Activated gamma-delta T cell treated with anti-CD3 and anti-CD28 coated beads, Interleukin-2, amount 50 U/mL, for 16 hours (primary cell): ENCODE measurements at regions not wholly inside any gene's neighbourhood (a gene's known extent, or its start where the extent isn't known, plus 50 kb on each side); places are given as distances from the start of the nearest gene placed in this dataset.

Source experiments
- DNase-seq: peaks from one replicate; pipeline ENCODE4 v3.0.0-alpha.2; 2020; ENCODE audit warnings: low read depth

DNA sequence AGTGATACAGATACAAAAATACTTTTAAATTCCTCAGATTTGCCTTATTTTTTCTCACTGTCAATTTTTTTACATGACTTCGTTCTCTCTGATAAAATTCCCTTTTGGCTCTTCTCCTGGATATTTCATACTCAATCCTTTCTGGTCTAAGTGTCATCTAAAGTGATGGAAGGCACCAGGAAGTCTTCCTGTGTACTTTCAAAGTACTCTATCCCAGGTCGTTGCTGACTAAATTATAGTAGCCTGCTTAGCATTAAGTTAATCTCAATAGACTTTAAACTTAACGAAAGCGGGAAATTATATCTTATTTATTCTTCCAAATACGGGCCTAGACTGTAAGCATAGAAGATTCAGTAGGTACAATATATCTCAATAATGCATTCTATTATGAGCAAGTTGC lies 67.8 kb downstream of the CASP12 start:
- no peak for DNase-seq

- DNase-seq: no peak
Observed at GRCh38 chr11:104830080-104830479, 68.2 kb downstream of the CASP12 start.

DNA sequence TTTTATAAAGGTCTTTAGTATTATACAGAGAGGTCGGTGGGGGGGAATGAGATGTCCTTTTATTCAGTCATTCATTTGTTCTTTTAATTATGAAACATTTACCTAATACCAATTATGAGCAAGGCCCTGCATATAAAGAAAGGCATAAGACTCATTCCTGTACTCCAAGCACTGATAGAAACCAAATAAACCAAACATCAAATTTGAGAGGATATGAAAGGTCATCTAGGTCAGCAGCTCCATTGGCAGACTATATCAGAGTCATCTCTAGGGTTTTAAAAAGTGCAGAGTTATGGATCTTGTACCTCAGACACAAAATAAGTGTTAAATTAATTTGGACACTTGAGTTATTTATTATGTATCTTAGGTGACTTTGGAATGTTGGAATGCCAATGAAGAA lies 71.5 kb downstream of the CASP12 start:
- DNase-seq: no peak

GRCh38 chr11:104823657-104824056 lies 74.6 kb downstream of the CASP12 start:
- no peak for DNase-seq

GRCh38 chr11:104820431-104820830 lies 77.8 kb downstream of the CASP12 start:
- DNase-seq: no peak

DNA sequence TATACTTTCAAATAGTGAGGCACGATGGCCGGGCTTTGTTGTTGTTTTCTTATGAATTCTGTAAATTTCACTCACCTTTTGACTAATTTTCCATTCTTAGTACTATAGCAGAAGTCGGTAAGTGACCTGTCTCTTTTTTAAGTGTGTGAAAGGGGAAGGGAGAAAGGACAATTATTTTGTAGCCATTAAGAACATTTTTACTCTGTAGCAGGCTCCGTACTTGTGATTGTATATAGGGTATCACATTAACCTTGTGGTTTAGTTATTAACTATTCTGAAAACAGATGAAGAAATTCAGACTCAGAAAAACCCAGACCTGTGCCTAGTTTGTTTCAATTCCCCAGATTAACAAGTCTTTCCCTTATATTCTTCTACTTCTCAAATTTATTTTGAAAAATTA lies 78.7 kb downstream of the CASP12 start:
- no peak for DNase-seq

GRCh38 chr11:104819107-104819506 lies 79.2 kb downstream of the CASP12 start:
- DNase-seq: no peak

DNA sequence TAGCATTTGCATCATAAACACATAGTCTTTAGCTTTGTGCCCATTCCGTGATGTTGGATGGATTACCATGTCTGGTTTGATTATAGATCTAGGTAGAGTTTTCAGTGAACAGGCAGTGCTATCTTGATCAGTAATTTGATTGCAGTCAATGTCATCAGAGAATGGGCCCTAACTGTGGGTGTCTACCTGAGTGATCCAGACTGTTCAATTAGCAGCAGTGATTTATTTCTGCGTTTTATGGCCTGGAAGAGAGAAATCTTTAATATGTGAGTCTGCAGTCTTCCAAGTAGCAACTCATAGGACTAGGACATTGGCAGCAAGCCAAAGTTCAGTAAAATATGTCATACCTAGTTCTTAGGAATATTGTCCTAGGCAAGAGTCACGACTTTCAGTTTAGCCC lies 80.3 kb downstream of the CASP12 start:
- no peak for DNase-seq

DNA sequence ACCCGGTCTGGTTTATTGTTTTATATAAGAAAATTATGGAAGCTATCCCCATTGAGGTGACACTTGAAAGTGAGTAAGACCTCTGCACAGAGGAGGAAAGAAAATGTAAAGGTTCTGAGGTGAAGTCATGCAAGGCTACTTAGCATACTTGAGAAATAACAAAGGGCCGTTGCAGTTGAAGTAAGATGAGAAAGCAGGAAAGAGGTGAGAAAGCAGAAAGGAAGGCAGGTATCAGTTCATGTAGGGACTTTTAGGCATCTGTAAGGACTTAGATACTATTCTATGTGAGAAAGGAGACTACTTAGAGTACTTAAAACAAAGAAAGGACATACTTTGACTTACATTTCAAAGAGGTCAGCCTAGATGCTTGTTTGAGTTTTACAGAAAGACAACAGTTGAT lies 84.7 kb downstream of the CASP12 start:
- DNase-seq: no peak

- DNase-seq: no peak
Observed at GRCh38 chr11:104812103-104812788, 86.0 kb downstream of the CASP12 start.

GRCh38 chr11:104803776-104804175 lies 94.5 kb downstream of the CASP12 start:
- no peak for DNase-seq

- no peak for DNase-seq
Observed at GRCh38 chr11:104799251-104799650, 99.0 kb downstream of the CASP12 start.

DNA sequence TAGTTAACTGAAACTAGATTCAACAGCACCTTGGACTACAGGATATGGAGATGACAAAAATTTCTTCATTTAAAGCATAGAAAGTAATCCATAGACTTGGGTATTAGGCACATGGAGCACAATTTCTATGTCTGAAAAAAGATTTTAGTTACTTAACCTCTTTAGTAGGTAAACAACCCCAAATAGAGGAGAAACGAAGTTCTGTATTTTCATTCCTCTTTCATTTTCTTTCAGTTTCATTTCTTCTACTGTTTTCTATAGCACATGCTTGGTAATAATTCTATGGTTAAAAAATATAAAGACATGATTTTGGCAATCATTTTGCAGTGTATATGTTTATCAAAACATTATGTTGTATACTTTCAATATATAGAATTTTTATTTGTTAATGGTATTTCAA lies 99.5 kb downstream of the CASP12 start:
- DNase-seq: no peak

GRCh38 chr11:104796301-104796700 lies 102.0 kb downstream of the CASP12 start:
- no peak for DNase-seq

DNA sequence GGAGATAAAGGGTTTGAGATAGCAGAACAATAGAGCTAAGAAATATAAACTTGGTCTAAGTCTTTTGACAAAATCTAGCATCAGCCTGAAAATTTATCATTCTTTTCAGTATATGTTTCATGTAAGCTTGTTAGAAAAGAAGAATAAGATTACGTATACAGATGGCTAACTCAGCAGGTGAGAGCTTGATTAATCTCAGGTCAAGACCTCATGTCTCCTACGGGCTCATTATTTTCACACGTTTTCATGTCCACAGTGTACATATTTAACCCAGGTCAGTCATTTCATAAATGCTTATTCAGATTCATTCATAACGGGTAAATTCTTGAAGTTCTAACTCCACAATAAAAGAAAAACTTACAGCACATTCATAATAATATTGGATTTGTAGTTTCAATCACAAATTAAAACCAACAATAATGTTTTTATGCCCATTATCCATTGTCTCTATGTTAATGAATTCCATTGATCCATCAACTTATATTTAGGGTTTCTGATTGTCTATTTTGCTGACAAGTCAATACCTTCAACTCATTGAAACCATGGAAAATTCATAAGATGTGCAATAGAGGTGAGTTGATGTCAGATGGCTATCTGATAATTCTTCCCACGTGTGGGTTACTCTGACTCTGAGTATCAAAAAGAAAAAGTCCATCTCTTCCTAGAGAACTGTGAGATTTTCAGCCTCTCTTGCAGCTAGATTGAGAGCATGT lies 102.6 kb downstream of the CASP12 start:
- no peak for DNase-seq

DNA sequence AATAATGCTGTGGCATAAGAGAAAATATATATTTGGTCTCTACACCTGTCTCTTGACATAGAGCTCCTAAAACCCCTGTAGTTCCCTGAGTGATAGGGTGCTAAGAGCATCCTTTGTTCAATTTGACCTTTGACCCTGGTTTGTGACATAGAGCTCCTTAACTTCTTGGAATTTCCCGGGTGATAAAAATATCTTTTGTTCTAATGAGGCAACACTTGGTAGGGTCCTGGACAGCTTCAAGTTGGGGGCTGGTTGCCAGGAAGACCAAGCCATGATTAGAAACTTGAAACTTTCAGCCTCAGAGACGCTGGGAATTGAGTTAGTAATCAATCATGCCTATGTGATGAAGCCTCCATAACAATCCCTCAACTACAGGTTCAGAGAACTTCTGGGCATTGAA lies 105.4 kb downstream of the CASP12 start:
- no peak for DNase-seq

GRCh38 chr11:104791896-104792295 lies 106.4 kb downstream of the CASP12 start:
- DNase-seq: no peak

- DNase-seq: no peak
Observed at GRCh38 chr11:104784684-104785460, 113.4 kb downstream of the CASP12 start.

DNA sequence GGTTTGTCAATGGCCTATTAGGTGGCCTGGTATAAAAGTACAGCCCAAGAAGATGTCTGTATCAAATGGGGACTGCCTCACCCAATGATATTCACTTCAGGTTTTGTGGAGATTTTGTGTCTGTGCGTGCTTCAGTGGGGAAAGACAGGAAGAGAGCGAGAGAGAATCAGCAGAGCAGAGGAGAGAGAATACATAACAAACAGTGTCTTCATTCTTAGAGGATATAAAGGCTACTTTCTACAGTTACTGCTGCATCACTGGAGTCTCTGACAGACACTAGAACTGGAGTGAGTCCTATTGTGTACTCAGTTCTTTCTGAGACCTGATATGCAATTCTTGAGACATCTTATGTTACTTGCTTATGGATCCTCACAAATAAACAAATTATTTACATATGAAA lies 115.0 kb downstream of the CASP12 start:
- no peak for DNase-seq

- DNase-seq: no peak
Observed at GRCh38 chr11:104782377-104782754, 115.9 kb downstream of the CASP12 start.

- no peak for DNase-seq
Observed at GRCh38 chr11:104781719-104782376, 116.4 kb downstream of the CASP12 start.

DNA sequence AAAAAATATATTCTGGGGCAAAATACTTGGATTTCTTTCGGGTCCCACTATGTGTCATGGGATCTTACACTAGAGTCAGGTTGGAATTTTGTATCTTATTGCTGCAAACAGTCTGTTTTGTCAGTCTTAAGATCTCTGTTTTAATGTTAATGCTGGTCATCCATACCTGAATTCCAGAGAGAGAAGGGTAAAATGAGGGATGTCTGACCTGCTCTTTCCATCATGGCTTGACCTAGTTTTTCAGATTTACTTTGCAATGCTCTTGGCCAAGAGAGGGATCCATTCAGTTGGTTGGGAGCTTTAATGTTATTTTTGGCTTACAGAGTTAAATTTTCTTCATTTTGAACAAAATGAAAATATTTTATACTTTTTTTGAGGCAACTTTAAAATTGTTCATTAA lies 117.2 kb downstream of the CASP12 start:
- no peak for DNase-seq
